GM12892 (cell line): ENCODE measurements at regions not wholly inside any gene's neighbourhood (a gene's known extent, or its start where the extent isn't known, plus 50 kb on each side); places are given as distances from the start of the nearest gene placed in this dataset.

Source experiments
- POLR2A ChIP-seq: IDR thresholded peaks from 2 replicates; pipeline ENCODE4 v1.6.1; 2011; ENCODE audit warnings: low read depth, low read length, control low read depth
- POLR2AphosphoS5 ChIP-seq: IDR thresholded peaks from 2 replicates; pipeline ENCODE4 v1.6.1; 2011; ENCODE audit warnings: low read depth, low read length, control low read depth
- TAF1 ChIP-seq: IDR thresholded peaks from 2 replicates; pipeline ENCODE4 v1.6.1; 2011; ENCODE audit warnings: low read depth, mild to moderate bottlenecking, control low read depth, low read length, borderline replicate concordance

GRCh38 chr15:77877869-77878577, 199.5 kb downstream of the TBC1D2B start:
- TF ChIP-seq POLR2A (no peak), POLR2AphosphoS5 (no peak), TAF1 (no peak)
